Trophoblast cell (in vitro differentiated cells and primary cell): ENCODE measurements at regions not wholly inside any gene's neighbourhood (a gene's known extent, or its start where the extent isn't known, plus 50 kb on each side); places are given as distances from the start of the nearest gene placed in this dataset.

Experiments used
- DNase-seq, 2 donors: peaks; one replicate each; pipeline ENCODE4 v3.0.0-alpha.2; 2016
- H2AFZ ChIP-seq: 2 replicates; pipeline ENCODE4 v1.6.1; 2013; ENCODE audit warnings: low read length, moderate library complexity, mild to moderate bottlenecking; ENCODE audit not compliant: insufficient read depth, poor library complexity
- H2AK5ac ChIP-seq: 2 replicates; pipeline ENCODE4 v1.6.1; 2013; ENCODE audit warnings: mild to moderate bottlenecking, low read length
- H2BK120ac ChIP-seq: 2 replicates; pipeline ENCODE4 v1.6.1; 2013; ENCODE audit warnings: low read length, mild to moderate bottlenecking, moderate library complexity; ENCODE audit not compliant: insufficient read depth, poor library complexity
- H2BK12ac ChIP-seq: 2 replicates; pipeline ENCODE4 v1.6.1; 2013; ENCODE audit warnings: mild to moderate bottlenecking, low read length, moderate library complexity
- H2BK5ac ChIP-seq: 2 replicates; pipeline ENCODE4 v1.6.1; 2013; ENCODE audit warnings: low read length, low read depth, moderate library complexity, mild to moderate bottlenecking; ENCODE audit not compliant: poor library complexity
- H3K14ac ChIP-seq: 2 replicates; pipeline ENCODE4 v1.6.1; 2013; ENCODE audit warnings: mild to moderate bottlenecking, low read length
- H3K18ac ChIP-seq: 2 replicates; pipeline ENCODE4 v1.6.1; 2013; ENCODE audit warnings: mild to moderate bottlenecking, low read length
- H3K23ac ChIP-seq: 2 replicates; pipeline ENCODE4 v1.6.1; 2013; ENCODE audit warnings: low read length
- H3K27ac ChIP-seq: 2 replicates; pipeline ENCODE4 v1.5.1; 2013; ENCODE audit warnings: low read depth, mild to moderate bottlenecking, inconsistent platforms, low read length, moderate library complexity
- H3K27me3 ChIP-seq: 2 replicates; pipeline ENCODE4 v1.6.1; 2013; ENCODE audit warnings: inconsistent platforms, mild to moderate bottlenecking, low read length, moderate library complexity; ENCODE audit not compliant: insufficient read depth
- H3K36me3 ChIP-seq, 2 experiments: 1 replicate in 1 of 2; 2 replicates in 1 of 2; pipeline ENCODE4 v1.6.1; 2013; ENCODE audit warnings: low read length in 2 of 2, mild to moderate bottlenecking in 2 of 2, moderate library complexity in 1 of 2; ENCODE audit not compliant: insufficient read depth in 2 of 2, control insufficient read depth in 1 of 2
- H3K4ac ChIP-seq: 2 replicates; pipeline ENCODE4 v1.6.1; 2013; ENCODE audit warnings: low read depth, mild to moderate bottlenecking, low read length, moderate library complexity
- H3K4me1 ChIP-seq, 2 experiments: 1 replicate in 1 of 2; 2 replicates in 1 of 2; pipeline ENCODE4 v1.6.1; 2013; ENCODE audit warnings: low read length in 2 of 2, mild to moderate bottlenecking in 2 of 2, moderate library complexity in 1 of 2; ENCODE audit not compliant: insufficient read depth in 2 of 2, control insufficient read depth in 1 of 2
- H3K4me2 ChIP-seq: 2 replicates; pipeline ENCODE4 v1.6.1; 2013; ENCODE audit warnings: inconsistent platforms, mild to moderate bottlenecking, low read length, moderate library complexity
- H3K4me3 ChIP-seq: 2 replicates; pipeline ENCODE4 v1.5.1; 2013; ENCODE audit warnings: mild to moderate bottlenecking, low read depth, low read length, inconsistent platforms
- H3K79me1 ChIP-seq: one replicate; pipeline ENCODE4 v1.6.1; 2013; ENCODE audit warnings: low read length
- H3K79me2 ChIP-seq: 2 replicates; pipeline ENCODE4 v1.6.1; 2013; ENCODE audit warnings: low read length, mild to moderate bottlenecking; ENCODE audit not compliant: control insufficient read depth, insufficient read depth, poor library complexity
- H3K9ac ChIP-seq: 2 replicates; pipeline ENCODE4 v1.6.1; 2013; ENCODE audit warnings: mild to moderate bottlenecking, low read length
- H3K9me3 ChIP-seq: 2 replicates; pipeline ENCODE4 v1.6.1; 2013; ENCODE audit warnings: low read depth, mild to moderate bottlenecking, control low read depth, inconsistent platforms, low read length; ENCODE audit not compliant: insufficient read depth
- H4K12ac ChIP-seq: 2 replicates; pipeline ENCODE4 v1.6.1; 2013; ENCODE audit warnings: low read depth, mild to moderate bottlenecking, low read length, moderate library complexity
- H4K8ac ChIP-seq: 2 replicates; pipeline ENCODE4 v1.6.1; 2013; ENCODE audit warnings: low read depth, mild to moderate bottlenecking, low read length, moderate library complexity
- H4K91ac ChIP-seq: one replicate; pipeline ENCODE4 v1.6.1; 2013; ENCODE audit warnings: low read depth, mild to moderate bottlenecking, low read length, moderate library complexity
- WGBS: extraction: QIAGEN DNeasy Blood & Tissue Kit; methylation state at CpG from one replicate; pipeline ENCODE4 v1.1.7; 2013; ENCODE audit warnings: missing lambda C conversion rate; ENCODE audit not compliant: insufficient read length, insufficient coverage; ENCODE audit errors: extremely low coverage; 5-methylcytosine and 5-hydroxymethylcytosine counted together

GRCh38 chr6:105495515-105495914 lies 92.6 kb upstream of the PREP start:
- Histone ChIP-seq H2BK120ac (no peak overlapping the region), H2AK5ac (no peak overlapping the region), H3K4me1 (no peaks in the 10 kb centered on the region), H3K79me1 (no peaks in the 10 kb centered on the region), H4K8ac (no peak overlapping the region), H2AFZ (no peak overlapping the region), H3K79me2 (no peaks in the 10 kb centered on the region), H2BK5ac (no peak overlapping the region), H4K12ac (no peak overlapping the region), H3K9me3 (no peaks in the 10 kb centered on the region), H3K36me3 (no peaks in the 10 kb centered on the region), H4K91ac (no peak overlapping the region), H3K4me3 (no peak overlapping the region), H3K4ac (no peak overlapping the region), H2BK12ac (no peak overlapping the region), H3K14ac (no peak overlapping the region), H3K4me2 (no peak overlapping the region), H3K9ac (no peak overlapping the region), H3K27me3 (no peaks in the 10 kb centered on the region), H3K27ac (no peak overlapping the region), H3K23ac (no peak overlapping the region), H3K18ac (no peak overlapping the region)
- DNase-seq, result no peak
- no CpG with 5 or more reads among the region's 6 CpGs for WGBS

GRCh38 chr6:105494688-105495087 lies 91.8 kb upstream of the PREP start:
- Histone ChIP-seq H3K14ac (no peak overlapping the region), H2BK120ac (no peak overlapping the region), H3K79me2 (no peaks in the 10 kb centered on the region), H2AFZ (no peak overlapping the region), H3K9ac (no peak overlapping the region), H3K27me3 (no peaks in the 10 kb centered on the region), H3K4me3 (no peak overlapping the region), H4K8ac (no peak overlapping the region), H2AK5ac (no peak overlapping the region), H3K23ac (no peak overlapping the region), H3K79me1 (no peaks in the 10 kb centered on the region), H4K12ac (no peak overlapping the region), H3K27ac (no peak overlapping the region), H2BK5ac (no peak overlapping the region), H3K18ac (no peak overlapping the region), H3K4me2 (no peak overlapping the region), H3K9me3 (no peaks in the 10 kb centered on the region), H4K91ac (no peak overlapping the region), H3K4me1 (no peaks in the 10 kb centered on the region), H3K36me3 (no peaks in the 10 kb centered on the region), H3K4ac (no peak overlapping the region), H2BK12ac (no peak overlapping the region)
- WGBS, result no CpG with 5 or more reads among the region's 5 CpGs
- no peak for DNase-seq

- Histone ChIP-seq H4K91ac (no peak overlapping the region), H3K4me1 (no peaks in the 10 kb centered on the region), H3K4me3 (no peak overlapping the region), H3K79me1 (no peaks in the 10 kb centered on the region), H3K14ac (no peak overlapping the region), H4K8ac (no peak overlapping the region), H2BK120ac (no peak overlapping the region), H3K4me2 (no peak overlapping the region), H3K27me3 (no peaks in the 10 kb centered on the region), H2BK12ac (no peak overlapping the region), H2BK5ac (no peak overlapping the region), H2AK5ac (no peak overlapping the region), H2AFZ (no peak overlapping the region), H3K36me3 (no peaks in the 10 kb centered on the region), H3K18ac (no peak overlapping the region), H4K12ac (no peak overlapping the region), H3K23ac (no peak overlapping the region), H3K9me3 (no peaks in the 10 kb centered on the region), H3K4ac (no peak overlapping the region), H3K9ac (no peak overlapping the region), H3K79me2 (no peaks in the 10 kb centered on the region), H3K27ac (no peak overlapping the region)
- no peak for DNase-seq
- no CpG with 5 or more reads among the region's 2 CpGs for WGBS
Observed at GRCh38 chr6:105493736-105494135, 90.9 kb upstream of the PREP start.

- Histone ChIP-seq H4K12ac (no peak overlapping the region), H3K4me3 (no peak overlapping the region), H3K27me3 (no peaks in the 10 kb centered on the region), H4K8ac (no peak overlapping the region), H3K79me1 (no peaks in the 10 kb centered on the region), H3K79me2 (no peaks in the 10 kb centered on the region), H2BK5ac (no peak overlapping the region), H3K4me1 (no peaks in the 10 kb centered on the region), H3K27ac (no peak overlapping the region), H3K36me3 (no peaks in the 10 kb centered on the region), H3K18ac (no peak overlapping the region), H3K9me3 (no peaks in the 10 kb centered on the region), H4K91ac (no peak overlapping the region), H3K4me2 (no peak overlapping the region), H3K4ac (no peak overlapping the region), H2BK12ac (no peak overlapping the region), H3K14ac (no peak overlapping the region), H3K9ac (no peak overlapping the region), H2AFZ (no peak overlapping the region), H2BK120ac (no peak overlapping the region), H2AK5ac (no peak overlapping the region), H3K23ac (no peak overlapping the region)
- DNase-seq, result no peak
Observed at GRCh38 chr6:105492706-105493673, 90.1 kb upstream of the PREP start.
